ENCODE measurements at regions not wholly inside any gene's neighbourhood (a gene's known extent, or its start where the extent isn't known, plus 50 kb on each side); places are given as distances from the start of the nearest gene placed in this dataset.

GRCh38 chr10:33981301-33981700 is 646.8 kb upstream of the NRP1 start:
- Histone ChIP-seq H3K4me1 (ENCODE audit: insufficient read depth, insufficient read length) (no peaks in the 10 kb centered on the region), H3K4me3 (ENCODE audit: insufficient read length, low read depth) (no peak overlapping the region), H3K36me3 (ENCODE audit: insufficient read depth, insufficient read length, low read length) (no peaks in the 10 kb centered on the region), H3K27me3 (ENCODE audit: insufficient read depth, insufficient read length) (no peaks in the 10 kb centered on the region), H3K9me3 (ENCODE audit: insufficient read depth, low read length) (no peaks in the 10 kb centered on the region), H3K9ac (ENCODE audit: insufficient read length, low read depth) (no peak overlapping the region)
- no peak for DNase-seq (ENCODE audit: low read depth, low spot score)
- TF ChIP-seq SUZ12 (IDR thresholded peaks at IDR 0.05; ENCODE audit: extremely low read depth, insufficient read depth, insufficient read length) = no peak
- no peak for TF ChIP-seq YY1 (IDR thresholded peaks at IDR 0.05; ENCODE audit: insufficient read depth, insufficient read length)
- no peak for TF ChIP-seq ZNF274 (IDR thresholded peaks at IDR 0.05; ENCODE audit: low read depth, low read length)

GRCh38 chr10:33979195-33979594 is 644.7 kb upstream of the NRP1 start:
- H3K4me1 ChIP-seq (ENCODE audit: insufficient read depth, insufficient read length) = no peaks in the 10 kb centered on the region
- no peak overlapping the region for H3K9ac ChIP-seq (ENCODE audit: insufficient read length, low read depth)
- no peaks in the 10 kb centered on the region for H3K27me3 ChIP-seq (ENCODE audit: insufficient read depth, insufficient read length)
- TF ChIP-seq YY1 (IDR thresholded peaks at IDR 0.05; ENCODE audit: insufficient read depth, insufficient read length) (no peak), ZNF274 (IDR thresholded peaks at IDR 0.05; ENCODE audit: low read depth, low read length) (no peak), SUZ12 (IDR thresholded peaks at IDR 0.05; ENCODE audit: extremely low read depth, insufficient read depth, insufficient read length) (no peak)
- H3K4me3 ChIP-seq (ENCODE audit: insufficient read length, low read depth) = no peak overlapping the region
- no peaks in the 10 kb centered on the region for H3K9me3 ChIP-seq (ENCODE audit: insufficient read depth, low read length)
- DNase-seq (ENCODE audit: low read depth, low spot score) = no peak
- H3K36me3 ChIP-seq (ENCODE audit: insufficient read depth, insufficient read length, low read length) = no peaks in the 10 kb centered on the region

GRCh38 chr10:33975481-33975880 is 641.0 kb upstream of the NRP1 start:
- no peaks in the 10 kb centered on the region for H3K36me3 ChIP-seq (ENCODE audit: insufficient read depth, insufficient read length, low read length)
- no peaks in the 10 kb centered on the region for H3K9me3 ChIP-seq (ENCODE audit: insufficient read depth, low read length)
- H3K4me3 ChIP-seq (ENCODE audit: insufficient read length, low read depth) = no peak overlapping the region
- TF ChIP-seq YY1 (IDR thresholded peaks at IDR 0.05; ENCODE audit: insufficient read depth, insufficient read length) = no peak
- TF ChIP-seq SUZ12 (IDR thresholded peaks at IDR 0.05; ENCODE audit: extremely low read depth, insufficient read depth, insufficient read length) = no peak
- TF ChIP-seq ZNF274 (IDR thresholded peaks at IDR 0.05; ENCODE audit: low read depth, low read length) = no peak
- no peaks in the 10 kb centered on the region for H3K4me1 ChIP-seq (ENCODE audit: insufficient read depth, insufficient read length)
- H3K9ac ChIP-seq (ENCODE audit: insufficient read length, low read depth) = no peak overlapping the region
- DNase-seq (ENCODE audit: low read depth, low spot score) = no peak
- H3K27me3 ChIP-seq (ENCODE audit: insufficient read depth, insufficient read length) = no peaks in the 10 kb centered on the region

- TF ChIP-seq SUZ12 (IDR thresholded peaks at IDR 0.05; ENCODE audit: extremely low read depth, insufficient read depth, insufficient read length) (no peak), ZNF274 (IDR thresholded peaks at IDR 0.05; ENCODE audit: low read depth, low read length) (no peak), YY1 (IDR thresholded peaks at IDR 0.05; ENCODE audit: insufficient read depth, insufficient read length) (no peak)
- Histone ChIP-seq H3K36me3 (ENCODE audit: insufficient read depth, insufficient read length, low read length) (no peaks in the 10 kb centered on the region), H3K27me3 (ENCODE audit: insufficient read depth, insufficient read length) (no peaks in the 10 kb centered on the region), H3K4me3 (ENCODE audit: insufficient read length, low read depth) (no peak overlapping the region), H3K9me3 (ENCODE audit: insufficient read depth, low read length) (no peaks in the 10 kb centered on the region), H3K4me1 (ENCODE audit: insufficient read depth, insufficient read length) (no peaks in the 10 kb centered on the region), H3K9ac (ENCODE audit: insufficient read length, low read depth) (no peak overlapping the region)
- no peak for DNase-seq (ENCODE audit: low read depth, low spot score)
Measured at GRCh38 chr10:33974976-33975478, 640.6 kb upstream of the NRP1 start.

GRCh38 chr10:33968983-33969382 is 634.5 kb upstream of the NRP1 start:
- DNase-seq (ENCODE audit: low read depth, low spot score) = no peak
- Histone ChIP-seq H3K4me1 (ENCODE audit: insufficient read depth, insufficient read length) (no peaks in the 10 kb centered on the region), H3K36me3 (ENCODE audit: insufficient read depth, insufficient read length, low read length) (no peaks in the 10 kb centered on the region), H3K27me3 (ENCODE audit: insufficient read depth, insufficient read length) (no peaks in the 10 kb centered on the region), H3K4me3 (ENCODE audit: insufficient read length, low read depth) (no peak overlapping the region), H3K9me3 (ENCODE audit: insufficient read depth, low read length) (no peaks in the 10 kb centered on the region), H3K9ac (ENCODE audit: insufficient read length, low read depth) (no peak overlapping the region)
- no peak for TF ChIP-seq SUZ12 (IDR thresholded peaks at IDR 0.05; ENCODE audit: extremely low read depth, insufficient read depth, insufficient read length)
- TF ChIP-seq ZNF274 (IDR thresholded peaks at IDR 0.05; ENCODE audit: low read depth, low read length) = no peak
- TF ChIP-seq YY1 (IDR thresholded peaks at IDR 0.05; ENCODE audit: insufficient read depth, insufficient read length) = no peak

- TF ChIP-seq SUZ12 (IDR thresholded peaks at IDR 0.05; ENCODE audit: extremely low read depth, insufficient read depth, insufficient read length) (no peak), YY1 (IDR thresholded peaks at IDR 0.05; ENCODE audit: insufficient read depth, insufficient read length) (no peak), ZNF274 (IDR thresholded peaks at IDR 0.05; ENCODE audit: low read depth, low read length) (no peak)
- Histone ChIP-seq H3K4me1 (ENCODE audit: insufficient read depth, insufficient read length) (no peaks in the 10 kb centered on the region), H3K36me3 (ENCODE audit: insufficient read depth, insufficient read length, low read length) (no peaks in the 10 kb centered on the region), H3K9me3 (ENCODE audit: insufficient read depth, low read length) (no peaks in the 10 kb centered on the region), H3K9ac (ENCODE audit: insufficient read length, low read depth) (no peak overlapping the region), H3K27me3 (ENCODE audit: insufficient read depth, insufficient read length) (no peaks in the 10 kb centered on the region), H3K4me3 (ENCODE audit: insufficient read length, low read depth) (no peak overlapping the region)
- no peak for DNase-seq (ENCODE audit: low read depth, low spot score)
Measured at GRCh38 chr10:33967606-33968120, 633.2 kb upstream of the NRP1 start.

- TF ChIP-seq SUZ12 (IDR thresholded peaks at IDR 0.05; ENCODE audit: extremely low read depth, insufficient read depth, insufficient read length) = no peak
- no peak for TF ChIP-seq YY1 (IDR thresholded peaks at IDR 0.05; ENCODE audit: insufficient read depth, insufficient read length)
- Histone ChIP-seq H3K27me3 (ENCODE audit: insufficient read depth, insufficient read length) (no peaks in the 10 kb centered on the region), H3K4me1 (ENCODE audit: insufficient read depth, insufficient read length) (no peaks in the 10 kb centered on the region), H3K36me3 (ENCODE audit: insufficient read depth, insufficient read length, low read length) (no peaks in the 10 kb centered on the region), H3K4me3 (ENCODE audit: insufficient read length, low read depth) (no peak overlapping the region), H3K9ac (ENCODE audit: insufficient read length, low read depth) (no peak overlapping the region), H3K9me3 (ENCODE audit: insufficient read depth, low read length) (no peaks in the 10 kb centered on the region)
- no peak for DNase-seq (ENCODE audit: low read depth, low spot score)
Measured at GRCh38 chr10:33966946-33967345, 632.5 kb upstream of the NRP1 start.

All from NT2/D1 (cell line).